GM19238 (cell line): ENCODE measurements at regions not wholly inside any gene's neighbourhood (a gene's known extent, or its start where the extent isn't known, plus 50 kb on each side); places are given as distances from the start of the nearest gene placed in this dataset.
"Not testable (repeated sequence)": the region's sequence is repeated elsewhere in the genome, so short reads cannot be mapped to it uniquely, and the experiment has no call there.

Experiments used
- DNase-seq: peaks from one replicate; pipeline ENCODE4 v3.0.0; 2011; ENCODE audit warnings: low spot score; ENCODE audit not compliant: insufficient read length

DNA sequence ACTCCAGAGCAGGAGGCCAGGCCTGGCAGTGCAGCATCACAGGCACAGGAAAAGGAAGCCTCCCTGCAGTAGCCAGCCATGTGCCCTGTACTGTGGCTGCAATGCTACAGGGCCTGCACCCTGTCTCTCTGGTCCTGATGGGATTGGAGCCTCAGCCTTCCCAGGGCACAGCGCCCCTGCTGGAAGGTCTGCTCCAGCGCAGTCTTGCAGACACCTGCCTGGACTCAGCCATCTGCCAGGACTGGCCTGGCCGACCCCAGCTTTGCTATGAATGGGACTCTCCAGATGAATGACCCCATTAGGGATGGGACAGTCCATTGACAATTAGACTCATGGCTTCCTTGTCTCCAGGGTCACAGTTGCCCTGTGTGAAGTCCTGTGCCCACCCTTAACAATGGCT lies 251.6 kb downstream of the ERMARD start:
- no peak for DNase-seq

DNA sequence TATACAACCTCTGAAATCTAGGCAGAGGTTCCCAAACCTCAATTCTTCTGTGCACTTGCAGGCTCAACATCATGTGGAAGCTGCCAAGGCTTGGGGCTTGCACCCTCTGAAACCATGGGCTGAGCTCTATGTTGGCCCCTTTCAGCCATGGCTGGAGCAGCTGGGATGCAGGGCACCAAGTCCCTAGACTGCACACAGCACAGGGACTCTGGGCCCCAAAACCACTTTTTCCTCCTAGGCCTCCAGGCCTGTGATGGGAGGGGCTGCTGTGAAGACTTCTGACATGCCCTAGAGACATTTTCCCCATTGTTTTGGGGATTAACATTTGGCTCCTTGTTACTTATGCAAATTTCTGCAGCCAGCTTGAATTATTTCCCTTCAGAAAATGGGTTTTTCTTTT lies 250.4 kb downstream of the ERMARD start:
- DNase-seq = not testable (repeated sequence)

DNA sequence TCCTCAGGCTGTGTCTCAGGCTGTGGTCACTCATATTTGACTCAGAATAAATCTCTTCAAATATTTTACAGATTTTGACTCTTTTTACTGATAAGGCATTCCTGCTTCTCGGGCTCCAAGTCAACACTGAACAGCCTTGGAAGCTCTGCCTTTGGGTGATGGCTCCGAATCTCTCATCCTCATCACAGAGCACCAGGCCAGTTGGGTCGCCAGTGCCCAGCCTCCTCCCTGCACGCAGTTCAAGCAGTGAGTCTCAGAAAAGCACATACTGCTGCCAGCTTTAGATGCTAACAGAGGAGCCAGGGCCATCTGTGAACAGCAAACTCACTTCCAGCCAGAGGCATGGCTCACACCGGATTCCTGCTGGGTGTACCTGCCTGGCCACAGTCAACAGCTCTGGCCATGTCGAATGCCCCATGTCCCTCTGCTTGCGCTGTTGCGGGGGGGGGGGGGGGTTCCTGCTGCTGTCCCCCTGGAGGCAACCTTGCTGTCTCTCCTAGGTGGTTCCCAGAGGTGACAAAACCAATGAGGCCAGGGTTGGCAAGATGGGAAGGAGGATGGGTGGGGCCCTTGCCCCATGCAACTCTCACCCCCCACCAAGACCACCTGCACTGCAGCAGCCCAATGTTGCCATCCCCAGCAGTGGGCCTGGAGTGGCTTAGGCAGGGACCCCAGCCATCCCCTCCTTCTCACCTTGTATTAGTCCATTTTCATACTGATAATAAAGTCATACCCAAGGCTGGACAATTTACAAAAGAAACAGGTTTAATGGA lies 248.8 kb downstream of the ERMARD start:
- no peak for DNase-seq

GRCh38 chr6:169999367-169999766 lies 247.9 kb downstream of the ERMARD start:
- DNase-seq = no peak

- no peak for DNase-seq
Measured at GRCh38 chr6:169998457-169998856, 247.0 kb downstream of the ERMARD start.

DNA sequence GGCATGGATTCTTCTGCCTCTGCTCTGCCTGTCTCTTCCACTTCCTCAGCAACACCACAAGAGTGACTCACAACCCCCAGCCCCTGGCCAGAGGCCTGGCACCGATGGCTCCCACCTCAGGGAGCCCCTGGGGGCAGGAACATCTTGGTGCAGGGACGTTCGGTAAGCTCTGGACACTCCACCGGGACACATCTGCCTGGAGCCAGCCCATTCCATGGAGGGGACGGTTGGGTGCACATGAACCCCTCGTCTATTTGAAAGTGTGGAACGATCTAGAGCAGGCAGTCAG lies 246.5 kb downstream of the ERMARD start:
- DNase-seq = no peak

DNA sequence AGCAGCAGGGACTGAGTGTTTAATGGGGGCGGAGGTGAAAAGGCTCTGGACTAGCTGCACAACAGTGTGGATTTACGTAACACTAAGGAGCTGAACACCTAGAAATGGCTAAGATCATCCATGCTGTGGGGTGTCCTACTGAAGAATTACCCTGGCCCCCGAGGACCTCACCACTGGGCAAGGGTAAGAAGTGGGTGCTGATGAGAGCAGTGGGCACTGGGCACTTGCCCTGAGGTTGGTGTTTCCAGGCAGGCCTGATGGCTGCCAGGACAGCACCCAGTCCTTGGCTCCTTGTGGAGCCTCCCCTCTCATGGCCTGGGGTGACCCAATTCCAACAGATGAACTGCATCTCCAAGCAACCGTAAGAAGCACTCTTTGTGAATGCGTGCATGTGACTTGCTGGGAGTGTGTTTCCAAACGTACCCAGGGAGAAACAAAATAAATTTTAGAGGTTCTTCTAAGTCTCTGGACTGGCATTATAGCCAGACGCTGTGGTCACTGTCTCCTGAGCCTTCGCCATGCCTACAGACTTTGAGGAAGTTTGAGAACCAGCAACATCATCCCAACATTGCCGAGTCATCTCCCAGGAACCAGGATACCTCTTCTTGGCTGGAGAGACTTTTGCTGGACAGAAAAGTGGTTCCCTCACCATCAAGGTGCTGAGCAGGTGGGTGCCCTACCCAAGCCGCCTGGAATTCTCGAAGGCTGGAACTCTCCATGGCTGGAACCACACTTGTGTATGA lies 245.9 kb downstream of the ERMARD start:
- no peak for DNase-seq

GRCh38 chr6:169996378-169997051 lies 245.1 kb downstream of the ERMARD start:
- DNase-seq = no peak

DNA sequence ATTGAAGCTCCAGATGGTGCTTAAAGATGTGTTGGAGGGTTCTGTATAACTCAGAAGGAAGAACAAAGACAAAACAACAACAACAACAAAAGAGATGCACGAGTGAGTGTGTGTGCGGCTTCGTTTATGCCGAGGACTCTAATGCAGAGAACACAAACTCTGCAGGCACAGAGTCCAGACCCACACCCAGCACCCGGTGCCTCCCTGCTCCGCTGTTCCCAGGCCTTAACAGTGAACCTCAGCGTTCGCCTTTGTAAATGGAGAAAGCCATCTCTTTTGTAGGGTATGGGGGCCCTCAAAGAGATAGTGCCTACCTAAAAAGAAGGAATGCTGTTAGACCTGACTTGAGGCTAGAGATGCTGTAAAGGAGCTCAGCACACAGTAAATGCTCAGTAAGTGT lies 243.3 kb downstream of the ERMARD start:
- DNase-seq = no peak

GRCh38 chr6:169993861-169994481 lies 242.5 kb downstream of the ERMARD start:
- no peak for DNase-seq

GRCh38 chr6:169991913-169992312 lies 240.5 kb downstream of the ERMARD start:
- DNase-seq = no peak

GRCh38 chr6:169991031-169991390 lies 239.6 kb downstream of the ERMARD start:
- DNase-seq = no peak

GRCh38 chr6:169990095-169991030 lies 238.9 kb downstream of the ERMARD start:
- DNase-seq = peak; percentile 27

GRCh38 chr6:169989594-169989993 lies 238.2 kb downstream of the ERMARD start:
- no peak for DNase-seq

- no peak for DNase-seq
Measured at GRCh38 chr6:169988769-169989550, 237.5 kb downstream of the ERMARD start.

GRCh38 chr6:169986848-169987498 lies 235.6 kb downstream of the ERMARD start:
- no peak for DNase-seq

DNA sequence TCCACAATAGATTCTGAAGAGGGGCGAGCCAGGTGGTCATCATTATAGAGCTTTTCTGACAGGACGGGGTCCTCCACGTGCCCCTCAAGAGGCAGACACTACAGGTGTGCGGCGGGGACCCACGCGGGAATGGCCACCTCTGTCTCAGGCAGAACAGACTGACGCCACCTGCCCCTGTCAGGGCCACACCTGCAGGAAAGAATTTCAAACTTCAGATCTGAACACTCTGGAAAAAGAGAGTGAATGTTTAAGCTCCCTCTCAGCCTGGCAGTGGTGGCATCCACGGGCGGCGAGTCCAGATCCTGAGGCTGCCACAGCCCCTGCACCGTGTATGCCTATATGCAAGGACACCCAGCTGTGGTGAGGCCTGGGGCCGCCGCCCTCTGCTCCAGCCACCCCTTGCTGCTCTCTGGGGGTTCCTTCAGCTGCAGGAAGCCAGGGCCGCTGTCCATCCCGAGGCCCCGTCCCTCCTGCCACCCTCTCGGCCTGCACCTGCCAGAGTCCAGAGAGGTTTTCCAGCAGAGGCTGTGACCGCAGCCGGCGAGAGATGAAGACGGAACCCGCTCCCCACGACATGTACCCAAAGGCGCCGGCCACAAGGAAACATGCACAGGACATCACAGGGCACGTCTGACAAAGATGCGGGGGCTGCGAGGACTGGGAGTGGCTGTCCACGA lies 234.9 kb downstream of the ERMARD start:
- no peak for DNase-seq

DNA sequence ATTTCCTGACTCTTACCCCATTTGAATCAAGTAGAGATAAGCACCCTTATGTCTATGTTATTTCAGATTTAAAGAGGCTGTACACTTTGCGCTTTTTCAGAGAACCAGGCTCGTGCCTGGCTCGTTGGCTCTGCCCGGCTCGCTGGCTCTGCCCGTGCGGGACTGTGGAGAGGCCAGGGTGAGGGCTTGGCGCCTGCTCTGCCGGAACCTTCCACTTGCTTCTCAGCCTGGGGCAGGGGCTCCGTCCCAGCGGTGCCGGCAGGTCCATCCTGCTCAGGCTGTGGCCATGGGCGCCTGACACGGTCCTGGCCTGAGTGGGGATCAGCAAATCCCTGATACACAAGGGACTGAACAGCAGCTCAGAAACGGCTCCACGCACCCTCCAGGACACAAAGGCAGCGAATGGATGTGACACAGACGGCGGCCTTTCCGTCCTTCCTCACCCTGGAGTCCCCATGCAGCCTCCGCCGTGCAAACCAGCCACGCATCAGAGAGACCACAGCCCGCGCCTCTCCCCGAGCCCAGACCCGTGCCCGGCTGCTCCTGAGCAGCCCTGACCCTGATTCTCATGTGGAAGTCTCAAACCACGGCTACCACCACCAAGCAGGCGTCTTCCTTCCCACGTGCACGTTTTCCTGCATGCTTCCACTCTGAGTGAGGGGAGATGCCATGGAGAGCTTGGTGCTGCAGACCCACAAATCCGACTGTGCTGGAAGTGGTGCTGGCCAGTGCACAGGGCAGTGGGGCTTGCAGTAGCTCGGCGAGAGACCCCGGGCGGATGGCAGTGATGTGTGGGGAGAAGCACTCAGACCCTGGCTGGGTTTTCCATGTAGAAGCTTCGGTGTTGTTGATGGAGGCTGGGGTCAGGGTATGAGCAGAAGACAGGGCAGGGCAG lies 233.9 kb downstream of the ERMARD start:
- no peak for DNase-seq
